Neural progenitor cell (in vitro differentiated cells): ENCODE measurements at regions not wholly inside any gene's neighbourhood (a gene's known extent, or its start where the extent isn't known, plus 50 kb on each side); places are given as distances from the start of the nearest gene placed in this dataset.

ENCODE experiments used
- DNase-seq: peaks from one replicate; pipeline ENCODE4 v3.0.0-alpha.2; 2016; ENCODE audit warnings: low spot score
- H2AFZ ChIP-seq: fragments of 200-600 bp; sonication (generic); replicated peaks from 2 replicates; pipeline ENCODE4 v1.6.1; 2016; ENCODE audit warnings: antibody characterized with exemption
- H3F3A ChIP-seq: fragments of 200-600 bp; sonication (generic); 2 replicates; pipeline ENCODE4 v1.6.1; 2016; ENCODE audit warnings: antibody characterized with exemption, low read depth
- H3K27ac ChIP-seq: fragments of 200-600 bp; sonication (generic); 2 replicates; pipeline ENCODE4 v1.5.1; 2016; ENCODE audit warnings: mild to moderate bottlenecking
- H3K27me3 ChIP-seq: fragments of 200-600 bp; sonication (generic); 2 replicates; pipeline ENCODE4 v1.6.1; 2016; ENCODE audit warnings: mild to moderate bottlenecking, moderate library complexity
- H3K36me3 ChIP-seq: fragments of 200-600 bp; sonication (generic); 2 replicates; pipeline ENCODE4 v1.5.1; 2016
- H3K4me1 ChIP-seq: fragments of 200-600 bp; sonication (generic); 2 replicates; pipeline ENCODE4 v1.6.1; 2016; ENCODE audit warnings: mixed run types
- H3K4me2 ChIP-seq: fragments of 200-600 bp; sonication (generic); 2 replicates; pipeline ENCODE4 v1.6.1; 2016
- H3K4me3 ChIP-seq: fragments of 200-600 bp; sonication (generic); 2 replicates; pipeline ENCODE4 v1.5.1; 2016
- H3K79me2 ChIP-seq: fragments of 200-600 bp; sonication (generic); 2 replicates; pipeline ENCODE4 v1.6.1; 2016; ENCODE audit warnings: low read depth
- H3K9ac ChIP-seq: fragments of 200-600 bp; sonication (generic); 2 replicates; pipeline ENCODE4 v1.6.1; 2016
- H3K9me3 ChIP-seq: fragments of 200-600 bp; sonication (generic); 2 replicates; pipeline ENCODE4 v1.5.1; 2016; ENCODE audit warnings: low read depth
- H4K20me1 ChIP-seq: fragments of 200-600 bp; sonication (generic); 2 replicates; pipeline ENCODE4 v1.6.1; 2016; ENCODE audit warnings: low read depth
- H3K27ac Mint-ChIP-seq: 3 replicates; pipeline ENCODE4 v1.8.0; 2021; ENCODE audit warnings: mixed read lengths
- H3K27me3 Mint-ChIP-seq: 2 replicates; pipeline ENCODE4 v1.8.0; 2022; ENCODE audit warnings: low read depth, mild to moderate bottlenecking, inconsistent platforms, moderate library complexity, mixed read lengths; ENCODE audit not compliant: insufficient read depth
- H3K36me3 Mint-ChIP-seq: 3 replicates; pipeline ENCODE4 v1.8.0; 2021; ENCODE audit warnings: mixed read lengths
- H3K4me1 Mint-ChIP-seq: 3 replicates; pipeline ENCODE4 v1.8.0; 2021; ENCODE audit warnings: mixed read lengths
- H3K4me3 Mint-ChIP-seq: 3 replicates; pipeline ENCODE4 v1.8.0; 2021; ENCODE audit warnings: mild to moderate bottlenecking, moderate library complexity, mixed read lengths
- H3K9me3 Mint-ChIP-seq: 3 replicates; pipeline ENCODE4 v1.8.0; 2020; ENCODE audit warnings: mixed read lengths
- CTCF ChIP-seq: fragments of 200-600 bp; sonication (generic); IDR thresholded peaks from 2 replicates; pipeline ENCODE4 v1.5.1; 2017; ENCODE audit warnings: antibody characterized with exemption, mild to moderate bottlenecking
- EZH2 ChIP-seq: fragments of 200-600 bp; sonication (generic); IDR thresholded peaks from 2 replicates; pipeline ENCODE4 v1.6.1; 2017; ENCODE audit warnings: antibody characterized with exemption, mild to moderate bottlenecking, moderate library complexity
- EZH2phosphoT487 ChIP-seq: fragments of 200-600 bp; sonication (generic); IDR thresholded peaks from 2 replicates; pipeline ENCODE4 v1.6.1; 2017; ENCODE audit warnings: antibody characterized with exemption

GRCh38 chr6:128743974-128744765 is 138.8 kb upstream of the LAMA2 start:
- Mint-ChIP-seq H3K9me3 (no peaks in the 10 kb centered on the region), H3K4me3 (no peak overlapping the region), H3K27me3 (peaks cover 2% of the 10 kb centered on the region), H3K4me1 (peaks cover 5% of the 10 kb centered on the region), H3K36me3 (no peaks in the 10 kb centered on the region), H3K27ac (no peak overlapping the region)
- Histone ChIP-seq H3K4me2 (peak overlapping the region; percentile 52), H3K9ac (no peak overlapping the region), H3K4me1 (peaks cover 12% of the 10 kb centered on the region), H2AFZ (no peak overlapping the region), H3K36me3 (no peaks in the 10 kb centered on the region), H3K9me3 (no peaks in the 10 kb centered on the region), H3K27me3 (no peaks in the 10 kb centered on the region), H3F3A (peaks cover 11% of the 10 kb centered on the region), H3K4me3 (no peak overlapping the region), H4K20me1 (no peaks in the 10 kb centered on the region), H3K79me2 (no peaks in the 10 kb centered on the region), H3K27ac (peak overlapping the region; percentile 55)
- DNase-seq, result peak; percentile 28
- no peak for TF ChIP-seq EZH2phosphoT487
- no peak for TF ChIP-seq EZH2
- no peak for TF ChIP-seq CTCF

DNA sequence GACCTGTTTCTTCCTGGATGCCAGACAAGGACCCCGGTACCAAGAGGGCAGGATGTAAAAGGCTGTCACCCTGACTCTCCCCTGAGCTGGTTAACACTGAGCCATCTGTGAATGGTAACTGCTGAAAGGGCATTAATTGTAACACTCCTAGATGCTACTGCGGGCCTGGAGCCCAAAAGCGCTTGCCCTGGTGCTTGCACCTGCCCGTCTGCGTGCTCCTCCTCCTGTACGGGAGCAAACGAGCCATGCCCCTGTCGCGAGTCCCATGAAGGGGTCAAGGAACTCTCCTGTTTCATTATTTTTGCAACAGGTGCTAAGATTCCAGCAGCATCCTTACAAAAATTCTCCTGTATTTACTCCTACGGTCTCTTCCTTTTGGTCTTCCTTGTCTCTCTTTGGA is 140.0 kb upstream of the LAMA2 start:
- H3K9me3 Mint-ChIP-seq, result no peaks in the 10 kb centered on the region
- no peak overlapping the region for H3K27ac ChIP-seq
- H3K9me3 ChIP-seq, result no peaks in the 10 kb centered on the region
- H3F3A ChIP-seq, result peaks cover 11% of the 10 kb centered on the region
- no peak for DNase-seq
- TF ChIP-seq EZH2 (no peak), EZH2phosphoT487 (no peak), CTCF (no peak)
- no peaks in the 10 kb centered on the region for H4K20me1 ChIP-seq
- H3K4me1 Mint-ChIP-seq, result peaks cover 5% of the 10 kb centered on the region
- no peaks in the 10 kb centered on the region for H3K36me3 Mint-ChIP-seq
- H3K4me1 ChIP-seq, result peaks cover 12% of the 10 kb centered on the region
- no peak overlapping the region for H3K4me2 ChIP-seq
- H3K27me3 Mint-ChIP-seq, result peaks cover 2% of the 10 kb centered on the region
- H3K36me3 ChIP-seq, result no peaks in the 10 kb centered on the region
- no peak overlapping the region for H3K4me3 Mint-ChIP-seq
- H2AFZ ChIP-seq, result peak overlapping the region; percentile 12
- no peak overlapping the region for H3K27ac Mint-ChIP-seq
- H3K4me3 ChIP-seq, result no peak overlapping the region
- H3K79me2 ChIP-seq, result no peaks in the 10 kb centered on the region
- no peaks in the 10 kb centered on the region for H3K27me3 ChIP-seq
- no peak overlapping the region for H3K9ac ChIP-seq

DNA sequence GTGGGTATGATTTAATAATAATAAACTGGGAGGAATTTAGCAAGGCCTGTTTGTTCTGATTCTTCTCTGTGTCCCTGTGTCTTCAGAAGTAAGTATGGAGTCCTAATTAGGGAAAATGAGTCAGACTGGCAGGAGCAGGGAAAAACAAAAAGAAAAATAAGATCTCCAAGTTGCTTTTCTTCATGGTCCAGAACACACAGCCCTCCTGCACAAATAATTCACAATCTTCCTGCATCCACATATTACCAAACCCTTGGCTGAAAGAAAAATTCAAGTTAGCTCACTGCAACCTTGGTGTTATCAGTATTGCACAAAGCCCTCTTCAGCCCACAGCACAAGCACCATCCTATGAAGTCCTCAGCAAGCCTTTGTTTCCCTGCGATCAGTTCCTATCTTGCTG is 142.0 kb upstream of the LAMA2 start:
- no peak overlapping the region for H3K4me2 ChIP-seq
- no peak overlapping the region for H3K4me3 Mint-ChIP-seq
- H3F3A ChIP-seq, result peaks cover 11% of the 10 kb centered on the region
- no peak overlapping the region for H3K4me3 ChIP-seq
- H3K9me3 Mint-ChIP-seq, result no peaks in the 10 kb centered on the region
- H3K9ac ChIP-seq, result no peak overlapping the region
- peaks cover 5% of the 10 kb centered on the region for H3K4me1 Mint-ChIP-seq
- peaks cover 2% of the 10 kb centered on the region for H3K27me3 Mint-ChIP-seq
- no peaks in the 10 kb centered on the region for H3K36me3 ChIP-seq
- TF ChIP-seq CTCF, result no peak
- TF ChIP-seq EZH2phosphoT487, result no peak
- no peak for TF ChIP-seq EZH2
- no peaks in the 10 kb centered on the region for H3K27me3 ChIP-seq
- H3K4me1 ChIP-seq, result peaks cover 12% of the 10 kb centered on the region
- H3K27ac Mint-ChIP-seq, result no peak overlapping the region
- H4K20me1 ChIP-seq, result no peaks in the 10 kb centered on the region
- no peak for DNase-seq
- no peaks in the 10 kb centered on the region for H3K36me3 Mint-ChIP-seq
- H3K79me2 ChIP-seq, result no peaks in the 10 kb centered on the region
- no peaks in the 10 kb centered on the region for H3K9me3 ChIP-seq
- no peak overlapping the region for H3K27ac ChIP-seq
- H2AFZ ChIP-seq, result no peak overlapping the region
